ENCODE measurements at regions not wholly inside any gene's neighbourhood (a gene's known extent, or its start where the extent isn't known, plus 50 kb on each side); places are given as distances from the start of the nearest gene placed in this dataset.
A peak's percentile ranks its signal among the peaks of the same experiment; 100 is the strongest.

GRCh38 chr6:164695896-164696295 lies 613.5 kb downstream of the C6orf118 start:
- H3K36me3 Mint-ChIP-seq (ENCODE audit: low read depth) = no peaks in the 10 kb centered on the region
- ATAC-seq (replicated peaks) = no peak
- no peaks in the 10 kb centered on the region for H3K4me1 Mint-ChIP-seq
- H3K4me3 Mint-ChIP-seq = no peak overlapping the region
- H3K27ac Mint-ChIP-seq = no peak overlapping the region
- peaks cover 9% of the 10 kb centered on the region for H3K9me3 Mint-ChIP-seq
- no peaks in the 10 kb centered on the region for H3K27me3 Mint-ChIP-seq

GRCh38 chr6:164694386-164694785 lies 615.0 kb downstream of the C6orf118 start:
- H3K4me3 Mint-ChIP-seq = no peak overlapping the region
- H3K27me3 Mint-ChIP-seq = no peaks in the 10 kb centered on the region
- H3K36me3 Mint-ChIP-seq (ENCODE audit: low read depth) = no peaks in the 10 kb centered on the region
- H3K27ac Mint-ChIP-seq = no peak overlapping the region
- ATAC-seq (replicated peaks) = no peak
- H3K9me3 Mint-ChIP-seq = peaks cover 9% of the 10 kb centered on the region
- no peaks in the 10 kb centered on the region for H3K4me1 Mint-ChIP-seq

GRCh38 chr6:164693944-164694343 lies 615.5 kb downstream of the C6orf118 start:
- no peak for ATAC-seq (replicated peaks)
- Mint-ChIP-seq H3K27ac (no peak overlapping the region), H3K4me3 (no peak overlapping the region), H3K4me1 (no peaks in the 10 kb centered on the region), H3K9me3 (peaks cover 9% of the 10 kb centered on the region), H3K36me3 (ENCODE audit: low read depth) (no peaks in the 10 kb centered on the region), H3K27me3 (no peaks in the 10 kb centered on the region)

GRCh38 chr6:164692772-164693510 lies 616.5 kb downstream of the C6orf118 start:
- Mint-ChIP-seq H3K4me3 (no peak overlapping the region), H3K27ac (no peak overlapping the region), H3K36me3 (ENCODE audit: low read depth) (no peaks in the 10 kb centered on the region), H3K27me3 (no peaks in the 10 kb centered on the region), H3K4me1 (no peaks in the 10 kb centered on the region), H3K9me3 (peaks cover 9% of the 10 kb centered on the region)
- ATAC-seq (replicated peaks) = no peak

GRCh38 chr6:164690702-164691500 lies 618.5 kb downstream of the C6orf118 start:
- no peak for ATAC-seq (replicated peaks)
- Mint-ChIP-seq H3K4me1 (no peaks in the 10 kb centered on the region), H3K9me3 (peaks cover under 1% of the 10 kb centered on the region), H3K27ac (no peak overlapping the region), H3K4me3 (no peak overlapping the region), H3K36me3 (ENCODE audit: low read depth) (no peaks in the 10 kb centered on the region), H3K27me3 (no peaks in the 10 kb centered on the region)

- Mint-ChIP-seq H3K36me3 (ENCODE audit: low read depth) (no peaks in the 10 kb centered on the region), H3K27me3 (no peaks in the 10 kb centered on the region), H3K4me3 (no peak overlapping the region), H3K9me3 (no peaks in the 10 kb centered on the region), H3K4me1 (no peaks in the 10 kb centered on the region), H3K27ac (no peak overlapping the region)
- no peak for ATAC-seq (replicated peaks)
Measured at GRCh38 chr6:164690241-164690640, 619.2 kb downstream of the C6orf118 start.

GRCh38 chr6:164665328-164665727 lies 644.1 kb downstream of the C6orf118 start:
- Mint-ChIP-seq H3K27me3 (no peaks in the 10 kb centered on the region), H3K36me3 (ENCODE audit: low read depth) (no peaks in the 10 kb centered on the region), H3K4me3 (no peak overlapping the region), H3K4me1 (no peaks in the 10 kb centered on the region), H3K9me3 (peaks cover 5% of the 10 kb centered on the region), H3K27ac (no peak overlapping the region)
- no peak for ATAC-seq (replicated peaks)

- H3K9me3 Mint-ChIP-seq = peaks cover 5% of the 10 kb centered on the region
- H3K27ac Mint-ChIP-seq = no peak overlapping the region
- H3K27me3 Mint-ChIP-seq = no peaks in the 10 kb centered on the region
- H3K36me3 Mint-ChIP-seq (ENCODE audit: low read depth) = no peaks in the 10 kb centered on the region
- no peak overlapping the region for H3K4me3 Mint-ChIP-seq
- H3K4me1 Mint-ChIP-seq = no peaks in the 10 kb centered on the region
- ATAC-seq (replicated peaks) = no peak
Measured at GRCh38 chr6:164663634-164664033, 645.8 kb downstream of the C6orf118 start.

- Mint-ChIP-seq H3K27me3 (no peaks in the 10 kb centered on the region), H3K27ac (no peak overlapping the region), H3K9me3 (peaks cover 5% of the 10 kb centered on the region), H3K4me1 (no peaks in the 10 kb centered on the region), H3K36me3 (ENCODE audit: low read depth) (no peaks in the 10 kb centered on the region), H3K4me3 (no peak overlapping the region)
- no peak for ATAC-seq (replicated peaks)
Measured at GRCh38 chr6:164661716-164662115, 647.7 kb downstream of the C6orf118 start.

- Mint-ChIP-seq H3K4me1 (no peaks in the 10 kb centered on the region), H3K27ac (no peak overlapping the region), H3K9me3 (peaks cover 5% of the 10 kb centered on the region), H3K27me3 (no peaks in the 10 kb centered on the region), H3K4me3 (no peak overlapping the region), H3K36me3 (ENCODE audit: low read depth) (no peaks in the 10 kb centered on the region)
- no peak for ATAC-seq (replicated peaks)
Measured at GRCh38 chr6:164660781-164661180, 648.6 kb downstream of the C6orf118 start.

- no peaks in the 10 kb centered on the region for H3K4me1 Mint-ChIP-seq
- H3K27ac Mint-ChIP-seq = no peak overlapping the region
- no peaks in the 10 kb centered on the region for H3K36me3 Mint-ChIP-seq (ENCODE audit: low read depth)
- peaks cover 13% of the 10 kb centered on the region for H3K9me3 Mint-ChIP-seq
- ATAC-seq (replicated peaks) = no peak
- H3K4me3 Mint-ChIP-seq = no peak overlapping the region
- H3K27me3 Mint-ChIP-seq = no peaks in the 10 kb centered on the region
Measured at GRCh38 chr6:164640956-164641355, 668.4 kb downstream of the C6orf118 start.

- ATAC-seq (replicated peaks) = peak; percentile 56
- Mint-ChIP-seq H3K27ac (no peak overlapping the region), H3K9me3 (peaks cover 5% of the 10 kb centered on the region), H3K4me3 (no peak overlapping the region), H3K4me1 (no peaks in the 10 kb centered on the region), H3K27me3 (no peaks in the 10 kb centered on the region), H3K36me3 (ENCODE audit: low read depth) (no peaks in the 10 kb centered on the region)
Measured at GRCh38 chr6:164628302-164628931, 681.0 kb downstream of the C6orf118 start.

GRCh38 chr6:164616917-164617524 lies 692.4 kb downstream of the C6orf118 start:
- Mint-ChIP-seq H3K4me3 (no peak overlapping the region), H3K27me3 (no peaks in the 10 kb centered on the region), H3K4me1 (no peaks in the 10 kb centered on the region), H3K9me3 (peaks cover 12% of the 10 kb centered on the region), H3K27ac (no peak overlapping the region), H3K36me3 (ENCODE audit: low read depth) (no peaks in the 10 kb centered on the region)
- ATAC-seq (replicated peaks) = no peak

- Mint-ChIP-seq H3K27ac (no peak overlapping the region), H3K9me3 (peaks cover 8% of the 10 kb centered on the region), H3K4me3 (no peak overlapping the region), H3K4me1 (no peaks in the 10 kb centered on the region), H3K27me3 (no peaks in the 10 kb centered on the region), H3K36me3 (ENCODE audit: low read depth) (no peaks in the 10 kb centered on the region)
- ATAC-seq (replicated peaks) = no peak
Measured at GRCh38 chr6:164612751-164613150, 696.7 kb downstream of the C6orf118 start.
